ENCODE measurements at regions not wholly inside any gene's neighbourhood (a gene's known extent, or its start where the extent isn't known, plus 50 kb on each side); places are given as distances from the start of the nearest gene placed in this dataset.

DNA sequence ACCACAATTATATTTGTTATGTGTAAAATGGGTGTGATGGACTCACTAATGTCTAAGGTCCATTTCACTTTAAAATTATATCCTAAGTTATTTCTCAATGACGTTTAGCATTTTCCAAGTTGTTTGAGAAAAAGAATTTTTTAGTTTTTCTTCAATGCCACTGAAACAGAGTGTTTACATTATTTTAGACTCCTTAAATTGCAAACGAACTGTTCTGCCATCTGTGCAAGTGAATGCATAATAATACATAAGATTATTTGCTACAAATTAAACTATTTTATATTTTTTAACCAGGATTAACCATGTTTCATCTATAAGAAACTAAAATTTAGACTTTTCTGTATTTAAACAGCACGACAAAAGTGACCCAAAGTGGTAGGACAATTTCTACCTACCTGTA lies 425.4 kb downstream of the NDFIP2 start:
- Histone ChIP-seq H3K27me3 (ENCODE audit: control insufficient read depth in 4 of 4, insufficient read depth in 4 of 4, low read length in 3 of 4) (peaks cover 0 to 2% (median 0%) of the 10 kb centered on the region in 4 donors), H3K9ac (ENCODE audit: low read depth in 1 of 2, low read length in 2 of 2) (no peak overlapping the region), H3K4me3 (ENCODE audit: low read depth in 1 of 3, low read length in 3 of 3) (no peak overlapping the region), H3K9me3 (ENCODE audit: control insufficient read depth in 4 of 4, low read length in 3 of 4) (no peaks in the 10 kb centered on the region), H3K27ac (ENCODE audit: low read depth in 1 of 2, low read length in 2 of 2) (no peak overlapping the region), H3K4me1 (ENCODE audit: control insufficient read depth in 4 of 4, insufficient read depth in 4 of 4, low read length in 3 of 4) (no peaks in the 10 kb centered on the region), H3K36me3 (ENCODE audit: control insufficient read depth in 4 of 4, insufficient read depth in 3 of 4, low read depth in 1 of 4, low read length in 3 of 4) (no peaks in the 10 kb centered on the region)
- TF ChIP-seq, protein P1, sequence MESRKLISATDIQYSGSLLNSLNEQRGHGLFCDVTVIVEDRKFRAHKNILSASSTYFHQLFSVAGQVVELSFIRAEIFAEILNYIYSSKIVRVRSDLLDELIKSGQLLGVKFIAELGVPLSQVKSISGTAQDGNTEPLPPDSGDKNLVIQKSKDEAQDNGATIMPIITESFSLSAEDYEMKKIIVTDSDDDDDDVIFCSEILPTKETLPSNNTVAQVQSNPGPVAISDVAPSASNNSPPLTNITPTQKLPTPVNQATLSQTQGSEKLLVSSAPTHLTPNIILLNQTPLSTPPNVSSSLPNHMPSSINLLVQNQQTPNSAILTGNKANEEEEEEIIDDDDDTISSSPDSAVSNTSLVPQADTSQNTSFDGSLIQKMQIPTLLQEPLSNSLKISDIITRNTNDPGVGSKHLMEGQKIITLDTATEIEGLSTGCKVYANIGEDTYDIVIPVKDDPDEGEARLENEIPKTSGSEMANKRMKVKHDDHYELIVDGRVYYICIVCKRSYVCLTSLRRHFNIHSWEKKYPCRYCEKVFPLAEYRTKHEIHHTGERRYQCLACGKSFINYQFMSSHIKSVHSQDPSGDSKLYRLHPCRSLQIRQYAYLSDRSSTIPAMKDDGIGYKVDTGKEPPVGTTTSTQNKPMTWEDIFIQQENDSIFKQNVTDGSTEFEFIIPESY (IDR thresholded peaks at IDR 0.05) = no peak
- TF ChIP-seq, protein P2, sequence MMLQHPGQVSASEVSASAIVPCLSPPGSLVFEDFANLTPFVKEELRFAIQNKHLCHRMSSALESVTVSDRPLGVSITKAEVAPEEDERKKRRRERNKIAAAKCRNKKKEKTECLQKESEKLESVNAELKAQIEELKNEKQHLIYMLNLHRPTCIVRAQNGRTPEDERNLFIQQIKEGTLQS (IDR thresholded peaks at IDR 0.05) = no peak
- TF ChIP-seq JUND (IDR thresholded peaks at IDR 0.05) = no peak
- TF ChIP-seq, protein P3, sequence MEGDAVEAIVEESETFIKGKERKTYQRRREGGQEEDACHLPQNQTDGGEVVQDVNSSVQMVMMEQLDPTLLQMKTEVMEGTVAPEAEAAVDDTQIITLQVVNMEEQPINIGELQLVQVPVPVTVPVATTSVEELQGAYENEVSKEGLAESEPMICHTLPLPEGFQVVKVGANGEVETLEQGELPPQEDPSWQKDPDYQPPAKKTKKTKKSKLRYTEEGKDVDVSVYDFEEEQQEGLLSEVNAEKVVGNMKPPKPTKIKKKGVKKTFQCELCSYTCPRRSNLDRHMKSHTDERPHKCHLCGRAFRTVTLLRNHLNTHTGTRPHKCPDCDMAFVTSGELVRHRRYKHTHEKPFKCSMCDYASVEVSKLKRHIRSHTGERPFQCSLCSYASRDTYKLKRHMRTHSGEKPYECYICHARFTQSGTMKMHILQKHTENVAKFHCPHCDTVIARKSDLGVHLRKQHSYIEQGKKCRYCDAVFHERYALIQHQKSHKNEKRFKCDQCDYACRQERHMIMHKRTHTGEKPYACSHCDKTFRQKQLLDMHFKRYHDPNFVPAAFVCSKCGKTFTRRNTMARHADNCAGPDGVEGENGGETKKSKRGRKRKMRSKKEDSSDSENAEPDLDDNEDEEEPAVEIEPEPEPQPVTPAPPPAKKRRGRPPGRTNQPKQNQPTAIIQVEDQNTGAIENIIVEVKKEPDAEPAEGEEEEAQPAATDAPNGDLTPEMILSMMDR (IDR thresholded peaks at IDR 0.05; ENCODE audit: low read depth, low read length, missing input control) = no peak
- TF ChIP-seq RAD21 (IDR thresholded peaks at IDR 0.05) = no peak
- no peak for TF ChIP-seq RXRA (IDR thresholded peaks at IDR 0.05)
- no peak for TF ChIP-seq TAF1 (conservative IDR thresholded peaks at IDR 0.05)
- TF ChIP-seq NR2F2 (IDR thresholded peaks at IDR 0.05) = no peak
- TF ChIP-seq FOXA2 (IDR thresholded peaks at IDR 0.05) = no peak
- no peak for TF ChIP-seq HNF4G (IDR thresholded peaks at IDR 0.05)
- TF ChIP-seq SP1 (IDR thresholded peaks at IDR 0.05) = no peak
- no peak for TF ChIP-seq HNF4A (conservative IDR thresholded peaks at IDR 0.05)
- no peak for TF ChIP-seq FOXA1 (IDR thresholded peaks at IDR 0.05)
- TF ChIP-seq, protein P4, sequence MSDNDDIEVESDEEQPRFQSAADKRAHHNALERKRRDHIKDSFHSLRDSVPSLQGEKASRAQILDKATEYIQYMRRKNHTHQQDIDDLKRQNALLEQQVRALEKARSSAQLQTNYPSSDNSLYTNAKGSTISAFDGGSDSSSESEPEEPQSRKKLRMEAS (IDR thresholded peaks at IDR 0.05) = no peak
- TF ChIP-seq, protein P5, sequence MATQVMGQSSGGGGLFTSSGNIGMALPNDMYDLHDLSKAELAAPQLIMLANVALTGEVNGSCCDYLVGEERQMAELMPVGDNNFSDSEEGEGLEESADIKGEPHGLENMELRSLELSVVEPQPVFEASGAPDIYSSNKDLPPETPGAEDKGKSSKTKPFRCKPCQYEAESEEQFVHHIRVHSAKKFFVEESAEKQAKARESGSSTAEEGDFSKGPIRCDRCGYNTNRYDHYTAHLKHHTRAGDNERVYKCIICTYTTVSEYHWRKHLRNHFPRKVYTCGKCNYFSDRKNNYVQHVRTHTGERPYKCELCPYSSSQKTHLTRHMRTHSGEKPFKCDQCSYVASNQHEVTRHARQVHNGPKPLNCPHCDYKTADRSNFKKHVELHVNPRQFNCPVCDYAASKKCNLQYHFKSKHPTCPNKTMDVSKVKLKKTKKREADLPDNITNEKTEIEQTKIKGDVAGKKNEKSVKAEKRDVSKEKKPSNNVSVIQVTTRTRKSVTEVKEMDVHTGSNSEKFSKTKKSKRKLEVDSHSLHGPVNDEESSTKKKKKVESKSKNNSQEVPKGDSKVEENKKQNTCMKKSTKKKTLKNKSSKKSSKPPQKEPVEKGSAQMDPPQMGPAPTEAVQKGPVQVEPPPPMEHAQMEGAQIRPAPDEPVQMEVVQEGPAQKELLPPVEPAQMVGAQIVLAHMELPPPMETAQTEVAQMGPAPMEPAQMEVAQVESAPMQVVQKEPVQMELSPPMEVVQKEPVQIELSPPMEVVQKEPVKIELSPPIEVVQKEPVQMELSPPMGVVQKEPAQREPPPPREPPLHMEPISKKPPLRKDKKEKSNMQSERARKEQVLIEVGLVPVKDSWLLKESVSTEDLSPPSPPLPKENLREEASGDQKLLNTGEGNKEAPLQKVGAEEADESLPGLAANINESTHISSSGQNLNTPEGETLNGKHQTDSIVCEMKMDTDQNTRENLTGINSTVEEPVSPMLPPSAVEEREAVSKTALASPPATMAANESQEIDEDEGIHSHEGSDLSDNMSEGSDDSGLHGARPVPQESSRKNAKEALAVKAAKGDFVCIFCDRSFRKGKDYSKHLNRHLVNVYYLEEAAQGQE (IDR thresholded peaks at IDR 0.05) = no peak
- TF ChIP-seq GABPA (IDR thresholded peaks at IDR 0.05 in 1 of 2, conservative IDR thresholded peaks at IDR 0.05 in 1 of 2) = no peak
- no peak for TF ChIP-seq EGR1 (IDR thresholded peaks at IDR 0.05; ENCODE audit: low read depth in 2 of 2)
- no peak for TF ChIP-seq YY1 (IDR thresholded peaks at IDR 0.05)
- WGBS = 62% methylated on average over 3 of the region's 3 CpGs
- DNase-seq (ENCODE audit: low spot score) = no peak

All from liver (tissue), 8 donors.